Choroid plexus epithelial cell (primary cell): ENCODE measurements at regions not wholly inside any gene's neighbourhood (a gene's known extent, or its start where the extent isn't known, plus 50 kb on each side); places are given as distances from the start of the nearest gene placed in this dataset.

ENCODE experiments used
- DNase-seq: peaks from one replicate; pipeline ENCODE4 v3.0.0-alpha.2; 2010; ENCODE audit warnings: low read depth
- H3K4me3 ChIP-seq: 2 replicates; pipeline ENCODE4 v1.5.1; 2011; ENCODE audit warnings: low read depth, mild to moderate bottlenecking, control low read depth, low read length, moderate library complexity
- CTCF ChIP-seq: conservative IDR thresholded peaks from 2 replicates; pipeline ENCODE4 v1.5.1; 2011; ENCODE audit warnings: low read depth, mild to moderate bottlenecking, control low read depth, inconsistent platforms, low read length, moderate library complexity

- H3K4me3 ChIP-seq = no peak overlapping the region
- TF ChIP-seq CTCF = no peak
- DNase-seq = no peak
Measured at GRCh38 chr1:191026828-191027227, 549.2 kb upstream of the BRINP3 start.

- DNase-seq = no peak
- no peak overlapping the region for H3K4me3 ChIP-seq
- TF ChIP-seq CTCF = no peak
Measured at GRCh38 chr1:191034132-191034531, 556.5 kb upstream of the BRINP3 start.

- no peak for DNase-seq
- TF ChIP-seq CTCF = no peak
Measured at GRCh38 chr1:191043066-191043465, 565.4 kb upstream of the BRINP3 start.

GRCh38 chr1:191049781-191050180 is 572.1 kb upstream of the BRINP3 start:
- H3K4me3 ChIP-seq = no peak overlapping the region
- TF ChIP-seq CTCF = no peak
- DNase-seq = no peak

More at GRCh38 chr1:191043066-191043465, 565.4 kb upstream of the BRINP3 start:
- H3K4me3 ChIP-seq = no peak overlapping the region

GRCh38 chr1:191052888-191053287 is 575.2 kb upstream of the BRINP3 start:
- TF ChIP-seq CTCF = no peak
- DNase-seq = no peak
- H3K4me3 ChIP-seq = no peak overlapping the region

GRCh38 chr1:191065346-191065745 is 587.7 kb upstream of the BRINP3 start:
- TF ChIP-seq CTCF = no peak
- no peak for DNase-seq

GRCh38 chr1:191065771-191066170 is 588.1 kb upstream of the BRINP3 start:
- no peak overlapping the region for H3K4me3 ChIP-seq
- peak; percentile 1 for DNase-seq
- no peak for TF ChIP-seq CTCF

More at GRCh38 chr1:191065346-191065745, 587.7 kb upstream of the BRINP3 start:
- no peak overlapping the region for H3K4me3 ChIP-seq
